HCT116 (cell line): ENCODE measurements at regions not wholly inside any gene's neighbourhood (a gene's known extent, or its start where the extent isn't known, plus 50 kb on each side); places are given as distances from the start of the nearest gene placed in this dataset.

ENCODE experiments used
- ATAC-seq: fragments of 200-7000 bp; cut with Tn5 transposase; 2 replicates; pipeline ENCODE4 v1.9.1; 2020; ENCODE audit warnings: mild to moderate bottlenecking, moderate library complexity
- BruUV-seq: library from RNA; stranded (reverse); fragments of 400-500 nt; replicated peaks from 2 replicates; lab custom pipeline; 2021; lab: Mats Ljungman, UMichigan
- CTCF ChIA-PET: fragments of 300-600 bp; sonication (Branson Sonifier 250); formaldehyde crosslinking; loops from one replicate; lab custom pipeline; 2021; ENCODE audit warnings: antibody characterized with exemption; lab: Charles Lee
- POLR2A ChIA-PET: fragments of 300-600, 350-600 bp; sonication (Branson Sonifier 250); formaldehyde crosslinking; loops from one replicate; lab custom pipeline; 2021; ENCODE audit warnings: antibody characterized with exemption; lab: Charles Lee
- RAD21 ChIA-PET, 2 experiments: fragments of 300-600 bp; sonication (Branson Sonifier 250); formaldehyde crosslinking; loops; one replicate each; lab custom pipeline; 2023; ENCODE audit warnings: low total read pairs in 2 of 2; ENCODE audit not compliant: uncharacterized antibody in 2 of 2, unreplicated experiment in 2 of 2, low non-redundant PET in 1 of 2; lab: Charles Lee
- DNase-seq: peaks from one replicate; pipeline ENCODE4 v3.0.0-alpha.2; 2010; ENCODE audit warnings: low read depth, low spot score
- H2AFZ ChIP-seq: fragments of 200-600 bp; shearing (Covaris generic), sonication (generic); 2 replicates; pipeline ENCODE4 v1.6.1; 2017; ENCODE audit warnings: low read depth, mixed run types, mixed read lengths, antibody characterized with exemption, low read length; ENCODE audit not compliant: poor library complexity, severe bottlenecking
- H3K27ac ChIP-seq: 2 replicates; pipeline ENCODE4 v1.5.1; 2012; ENCODE audit warnings: low read depth, low read length
- H3K27me3 ChIP-seq: fragments of 200-600 bp; sonication (generic); 2 replicates; pipeline ENCODE4 v1.6.1; 2016; ENCODE audit warnings: mixed run types, low read length, mixed read lengths; ENCODE audit not compliant: insufficient read depth
- H3K36me3 ChIP-seq, 2 experiments: fragments of 200-500 bp in 1 of 2; fragments of 200-600 bp in 1 of 2; sonication (Bioruptor generic) in 1 of 2; sonication (generic) in 1 of 2; 2 replicates each; pipeline versions ENCODE4 v1.5.1 to v1.6.1; 2014 to 2016; ENCODE audit warnings: low read length in 2 of 2, inconsistent platforms in 1 of 2, mixed read lengths in 1 of 2, mixed run types in 1 of 2; ENCODE audit not compliant: insufficient read depth in 2 of 2, control insufficient read depth in 1 of 2
- H3K4me1 ChIP-seq, 2 experiments: fragments of 200-600 bp in 1 of 2; sonication (generic) in 1 of 2; 2 replicates each; pipeline versions ENCODE4 v1.5.1 to v1.6.1; 2012 to 2017; ENCODE audit warnings: low read length in 2 of 2, inconsistent platforms in 1 of 2, mild to moderate bottlenecking in 1 of 2, mixed read lengths in 1 of 2, mixed run types in 1 of 2, moderate library complexity in 1 of 2; ENCODE audit not compliant: insufficient read depth in 2 of 2, control insufficient read depth in 1 of 2
- H3K4me2 ChIP-seq: fragments of 200-600 bp; sonication (generic); 2 replicates; pipeline ENCODE4 v1.6.1; 2017; ENCODE audit warnings: mixed run types, low read length, mixed read lengths
- H3K4me3 ChIP-seq, 2 experiments: fragments of 200-600 bp in 1 of 2; sonication (generic) in 1 of 2; replicated peaks in 1 of 2; 2 replicates each; pipeline ENCODE4 v1.5.1; 2011 to 2016; ENCODE audit warnings: low read length in 2 of 2, control low read depth in 1 of 2, low read depth in 1 of 2, mild to moderate bottlenecking in 1 of 2, mixed read lengths in 1 of 2, mixed run types in 1 of 2
- H3K79me2 ChIP-seq: fragments of 200-600 bp; sonication (generic); 2 replicates; pipeline ENCODE4 v1.6.1; 2017; ENCODE audit warnings: mild to moderate bottlenecking, mixed run types, low read length, moderate library complexity, mixed read lengths; ENCODE audit not compliant: insufficient read depth
- H3K9ac ChIP-seq: fragments of 200-600 bp; sonication (generic); 2 replicates; pipeline ENCODE4 v1.6.1; 2016; ENCODE audit warnings: low read length, mixed read lengths
- H3K9me2 ChIP-seq: fragments of 200-600 bp; sonication (generic), shearing (Covaris generic); 2 replicates; pipeline ENCODE4 v1.6.1; 2017; ENCODE audit warnings: mixed run types, mild to moderate bottlenecking, moderate library complexity; ENCODE audit not compliant: insufficient read depth
- H3K9me3 ChIP-seq, 2 experiments: fragments of 200-500 bp in 1 of 2; fragments of 200-600 bp in 1 of 2; sonication (Bioruptor generic) in 1 of 2; sonication (generic) in 1 of 2; 2 replicates each; pipeline ENCODE4 v1.6.1; 2014 to 2017; ENCODE audit warnings: low read length in 2 of 2, mixed read lengths in 2 of 2, inconsistent platforms in 1 of 2, low read depth in 1 of 2, mild to moderate bottlenecking in 1 of 2, mixed run types in 1 of 2, moderate library complexity in 1 of 2; ENCODE audit not compliant: control insufficient read depth in 1 of 2, insufficient read depth in 1 of 2
- H4K20me1 ChIP-seq: fragments of 200-600 bp; sonication (generic), shearing (Covaris generic); 2 replicates; pipeline ENCODE4 v1.6.1; 2017; ENCODE audit warnings: mixed run types, mild to moderate bottlenecking, moderate library complexity; ENCODE audit not compliant: insufficient read depth
- ELF1 ChIP-seq: IDR thresholded peaks from 2 replicates; pipeline ENCODE4 v1.6.1; 2012; ENCODE audit warnings: low read depth, borderline replicate concordance
- JUND ChIP-seq: IDR thresholded peaks from 2 replicates; pipeline ENCODE4 v1.6.1; 2012
- REST ChIP-seq: IDR thresholded peaks from 2 replicates; pipeline ENCODE4 v1.6.1; 2012; ENCODE audit warnings: low read depth
- TCF7L2 ChIP-seq: IDR thresholded peaks from 2 replicates; pipeline ENCODE4 v1.7.0; 2011; ENCODE audit warnings: borderline replicate concordance, inconsistent platforms; ENCODE audit not compliant: insufficient read depth, insufficient read length; ENCODE audit errors: extremely low read depth
- YY1 ChIP-seq: IDR thresholded peaks from 2 replicates; pipeline ENCODE4 v1.6.1; 2011; ENCODE audit warnings: low read length, low read depth, moderate library complexity, mild to moderate bottlenecking; ENCODE audit not compliant: insufficient replicate concordance; ENCODE audit errors: extremely low read depth
- ZFX ChIP-seq: fragments of 450-650 bp; IDR thresholded peaks from 2 replicates; pipeline ENCODE4 v1.6.1; 2017
- intact Hi-C: fragments of 100-400 bp; cut with micrococcal nuclease; formaldehyde crosslinking; loops from 2 replicates; pipeline ENCODE4 v1.10.0; 2022
- TF ChIP-seq, protein P1 (sequence below): IDR thresholded peaks from 2 replicates; pipeline ENCODE4 v1.6.1; 2012

GRCh38 chr2:191489177-191489576, 188.8 kb upstream of the NABP1 start (continued):
- TF ChIP-seq, protein P1, sequence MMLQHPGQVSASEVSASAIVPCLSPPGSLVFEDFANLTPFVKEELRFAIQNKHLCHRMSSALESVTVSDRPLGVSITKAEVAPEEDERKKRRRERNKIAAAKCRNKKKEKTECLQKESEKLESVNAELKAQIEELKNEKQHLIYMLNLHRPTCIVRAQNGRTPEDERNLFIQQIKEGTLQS = no peak
- no peak for TF ChIP-seq YY1

DNA sequence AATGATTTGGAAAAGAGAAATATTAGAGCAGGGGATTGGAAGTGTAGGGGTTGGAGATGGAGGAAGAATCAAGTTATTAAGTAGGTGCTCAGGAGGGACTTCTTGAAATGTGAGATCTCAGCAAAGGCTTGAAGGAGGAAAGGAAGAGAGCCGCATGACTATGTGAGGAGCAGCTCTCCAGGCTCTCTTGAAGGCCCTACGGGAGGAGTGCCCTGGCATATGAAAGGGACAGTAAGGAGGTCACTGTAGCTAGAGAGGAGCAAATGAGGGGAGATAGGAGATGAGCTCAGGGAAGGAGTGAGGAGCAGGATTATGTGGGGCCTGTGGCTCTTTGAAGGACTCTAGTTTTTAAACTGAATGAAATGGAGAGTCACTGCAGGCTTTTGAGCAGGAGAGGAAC, 181.1 kb upstream of the NABP1 start:
- H3K9me3 ChIP-seq = no peaks in the 10 kb centered on the region
- H4K20me1 ChIP-seq = no peaks in the 10 kb centered on the region
- H2AFZ ChIP-seq = no peak overlapping the region
- CTCF ChIA-PET = no interaction called here
- ATAC-seq (no peak), DNase-seq (no peak)
- no peak overlapping the region for H3K9ac ChIP-seq
- intact Hi-C loops = no loop called here
- H3K36me3 ChIP-seq = no peaks in the 10 kb centered on the region
- RAD21 ChIA-PET = no interaction called here
- no TSS peak for BruUV-seq
- no peak overlapping the region for H3K4me3 ChIP-seq
- POLR2A ChIA-PET = no interaction called here
- no peak overlapping the region for H3K27ac ChIP-seq
- H3K9me2 ChIP-seq = no peaks in the 10 kb centered on the region
- H3K27me3 ChIP-seq = no peaks in the 10 kb centered on the region
- no peak overlapping the region for H3K4me2 ChIP-seq
- no peak for TF ChIP-seq ELF1
- TF ChIP-seq REST = no peak
- no peak for TF ChIP-seq JUND
- TF ChIP-seq ZFX = no peak
- no peak for TF ChIP-seq TCF7L2
- H3K79me2 ChIP-seq = no peaks in the 10 kb centered on the region
- no peaks in the 10 kb centered on the region for H3K4me1 ChIP-seq
